Activated CD8-positive, alpha-beta memory T cell treated with anti-CD3 and anti-CD28 coated beads, Interleukin-2, amount 50 U/mL, for 1 hour (primary cell): ENCODE measurements at regions not wholly inside any gene's neighbourhood (a gene's known extent, or its start where the extent isn't known, plus 50 kb on each side); places are given as distances from the start of the nearest gene placed in this dataset.

Experiments used
- DNase-seq: peaks from one replicate; pipeline ENCODE4 v3.0.0-alpha.2; 2020; ENCODE audit errors: extremely low read depth

- no peak for DNase-seq
These were observed 50.8 kb upstream of the TSHZ2 start for GRCh38 chr20:52921340-52921739.

- no peak for DNase-seq
These were observed 53.8 kb upstream of the TSHZ2 start for GRCh38 chr20:52918311-52918710.

DNA sequence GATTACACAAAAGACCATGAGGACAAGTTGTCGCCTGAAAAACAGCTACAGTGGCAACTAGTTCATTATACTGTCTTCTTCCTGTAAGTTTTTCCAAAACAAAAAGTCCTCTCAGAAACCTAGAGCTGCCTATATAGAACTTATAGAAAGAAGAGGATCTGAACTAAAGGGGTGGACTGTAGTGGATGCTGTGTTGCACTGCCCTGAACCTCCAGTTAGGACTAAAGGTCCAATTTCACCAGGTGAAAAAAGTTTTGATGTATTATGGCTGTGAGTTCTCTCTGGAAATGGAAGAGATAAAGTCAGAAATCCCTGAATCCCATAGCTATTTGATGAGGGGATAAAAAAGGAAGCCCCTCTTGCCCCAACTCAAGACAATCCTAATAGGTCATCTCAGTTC lies 56.6 kb upstream of the TSHZ2 start:
- no peak for DNase-seq

GRCh38 chr20:52914870-52915269 lies 57.3 kb upstream of the TSHZ2 start:
- no peak for DNase-seq

DNA sequence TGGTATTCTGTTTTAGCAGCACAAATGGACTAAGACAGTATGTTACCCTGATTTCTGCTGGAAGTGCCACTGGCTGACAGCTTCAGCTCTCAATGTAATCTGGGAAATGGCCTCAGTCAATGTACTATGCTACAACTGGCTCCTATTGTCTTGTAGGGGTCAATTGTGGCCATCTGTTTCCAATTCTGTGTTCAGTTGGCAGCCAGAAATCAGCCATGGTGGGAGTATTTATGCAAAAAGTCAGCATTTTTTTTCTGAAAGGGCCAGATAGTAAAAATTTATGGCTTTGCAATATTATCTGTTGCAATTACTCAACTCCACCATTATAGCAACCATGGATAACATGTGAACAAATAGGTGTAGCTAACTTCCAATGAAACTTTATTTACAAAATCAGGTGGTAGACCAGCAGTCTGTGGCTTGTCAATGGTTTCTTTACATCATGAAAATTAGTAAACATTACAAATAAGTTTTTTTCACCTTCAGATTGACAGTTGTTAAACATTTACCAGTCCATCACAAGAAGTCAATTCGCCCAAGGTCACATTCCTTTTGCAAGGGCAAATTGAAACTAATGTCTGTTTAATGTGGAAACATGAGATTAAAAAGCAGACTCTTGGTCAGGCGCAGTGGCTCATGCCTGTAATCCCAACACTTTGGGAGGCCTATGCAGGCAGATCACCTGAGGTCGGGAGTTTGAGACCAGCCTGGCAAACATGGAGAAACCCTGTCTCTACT lies 58.3 kb upstream of the TSHZ2 start:
- DNase-seq: no peak

DNA sequence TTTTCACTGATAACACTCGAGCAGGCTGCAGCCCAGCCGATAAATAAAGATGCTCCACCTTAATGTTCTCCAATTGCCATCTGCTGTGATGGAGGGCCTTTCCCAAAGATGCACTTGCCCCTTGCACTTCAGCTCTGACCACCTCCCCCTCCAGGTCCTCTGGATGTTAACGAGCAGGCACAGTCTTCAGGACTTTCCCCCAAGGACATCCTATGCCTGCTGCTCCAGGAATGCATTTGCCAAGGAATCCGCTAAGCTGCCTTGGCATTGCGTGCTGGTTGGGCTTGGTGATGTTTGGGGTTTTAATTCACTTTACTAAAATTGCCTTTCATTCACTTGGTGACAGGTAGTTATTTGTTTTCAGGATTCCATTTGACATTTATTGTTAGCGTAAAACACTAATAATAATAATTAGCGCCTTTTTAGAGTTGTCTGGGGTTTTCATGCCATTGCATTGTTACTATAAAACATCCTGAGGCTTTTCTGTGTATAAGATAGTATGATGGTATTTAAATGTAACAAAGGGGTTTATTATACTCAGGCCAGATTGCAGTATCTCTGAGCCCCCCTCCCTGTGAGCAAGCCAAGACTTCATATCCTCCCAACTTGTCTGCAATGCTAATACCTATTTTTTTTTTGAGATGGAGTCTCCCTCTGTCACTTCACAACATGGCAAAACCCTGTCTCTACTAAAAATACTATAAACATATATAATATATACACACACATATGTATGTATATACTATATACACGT lies 66.7 kb upstream of the TSHZ2 start:
- DNase-seq: no peak

GRCh38 chr20:52904837-52905236 lies 67.3 kb upstream of the TSHZ2 start:
- DNase-seq: no peak

- DNase-seq: no peak
These were observed 73.0 kb upstream of the TSHZ2 start for GRCh38 chr20:52899041-52899608.

DNA sequence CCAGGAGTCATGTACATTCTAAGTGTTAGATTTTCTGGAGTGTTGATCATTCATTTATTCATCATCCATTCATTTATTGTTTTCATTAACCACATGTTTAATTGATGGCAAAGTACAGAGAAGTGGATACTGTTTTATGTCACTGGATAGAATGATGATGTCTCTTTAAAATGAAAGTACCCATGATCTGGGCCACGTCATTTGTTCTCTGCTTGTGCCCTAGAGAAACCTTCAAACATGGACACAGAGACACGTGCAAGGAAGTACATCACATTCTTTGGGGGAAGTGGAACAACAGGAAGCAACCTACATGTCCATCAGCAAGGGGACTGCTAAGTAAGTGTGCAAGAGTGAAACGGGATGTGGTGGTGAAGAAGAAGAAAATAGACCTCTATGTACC lies 75.8 kb upstream of the TSHZ2 start:
- DNase-seq: no peak

GRCh38 chr20:52895701-52896100 lies 76.5 kb upstream of the TSHZ2 start:
- no peak for DNase-seq

DNA sequence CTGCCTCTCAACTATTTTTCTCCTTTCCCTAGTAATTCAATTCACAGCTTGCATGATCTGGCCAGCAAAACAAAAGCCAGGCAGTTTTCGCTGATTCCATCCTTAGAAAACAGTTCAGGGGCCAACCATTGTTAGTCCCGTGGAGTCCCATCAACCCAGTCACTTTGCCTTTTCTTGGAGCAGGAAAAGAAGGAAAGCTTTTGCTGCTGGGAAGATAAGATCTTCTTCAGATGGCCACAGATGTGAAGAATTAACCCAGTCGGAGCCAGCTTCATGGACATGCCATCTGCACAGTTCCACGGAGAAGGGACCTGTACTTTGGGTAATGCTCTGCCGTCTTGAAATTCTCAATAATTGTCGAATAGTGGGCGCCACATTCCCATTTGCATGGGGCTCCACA lies 76.9 kb upstream of the TSHZ2 start:
- DNase-seq: no peak

DNA sequence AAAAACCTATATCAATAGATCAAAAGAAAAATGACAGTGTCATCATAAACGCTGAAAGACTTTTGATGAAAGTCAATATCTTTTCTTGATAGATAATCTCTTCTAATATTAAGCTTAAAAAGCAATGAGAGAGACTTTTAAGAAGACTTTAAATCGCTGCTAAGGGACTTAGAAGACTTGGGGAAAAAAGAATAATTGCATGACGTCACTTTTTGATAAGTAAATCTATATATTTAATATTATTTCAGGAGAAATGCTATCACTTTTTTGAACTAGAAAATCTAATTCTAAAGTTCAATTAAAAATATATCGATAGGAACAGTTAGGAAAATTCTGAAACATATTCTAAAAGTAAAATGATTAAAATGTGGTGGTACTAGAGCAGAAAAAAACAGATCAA lies 78.7 kb upstream of the TSHZ2 start:
- DNase-seq: no peak

GRCh38 chr20:52892023-52892422 lies 80.1 kb upstream of the TSHZ2 start:
- no peak for DNase-seq

DNA sequence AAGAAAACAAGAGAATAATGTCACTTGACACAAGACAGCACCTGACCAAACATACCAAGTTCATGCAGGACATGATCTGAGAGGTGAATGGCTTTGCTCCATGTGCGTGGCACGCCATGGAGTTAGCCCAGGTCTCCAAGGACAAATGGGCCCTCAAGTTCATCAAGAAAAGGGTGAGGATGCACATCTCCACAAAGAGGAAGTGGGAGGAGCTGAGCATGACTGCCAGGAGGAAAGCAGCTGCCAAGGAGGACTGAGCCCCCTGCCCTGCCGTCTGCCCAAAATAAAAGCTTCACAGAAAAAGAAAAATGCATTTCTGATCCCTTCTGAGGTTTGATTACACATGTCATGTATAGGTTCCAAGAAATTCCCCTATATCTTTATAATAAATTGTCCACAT lies 82.0 kb upstream of the TSHZ2 start:
- no peak for DNase-seq

GRCh38 chr20:52889225-52889624 lies 82.9 kb upstream of the TSHZ2 start:
- no peak for DNase-seq

DNA sequence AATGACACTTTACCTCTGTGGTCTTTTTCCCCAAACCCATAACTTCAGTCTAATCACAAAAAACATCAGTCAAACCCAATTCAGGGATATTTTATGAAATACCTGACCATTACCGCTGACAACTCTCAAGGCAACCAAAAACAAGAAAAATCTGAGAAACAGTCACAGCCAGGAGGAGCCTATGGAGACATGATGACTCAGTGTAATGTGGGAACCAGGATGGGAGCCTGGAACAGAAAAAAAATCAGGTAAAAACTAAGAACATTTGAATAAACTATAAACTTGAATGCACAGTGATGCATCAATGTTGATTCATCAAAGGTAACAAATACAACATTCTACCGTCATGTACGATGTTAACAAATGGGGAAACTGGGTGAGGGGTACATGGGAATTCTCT lies 84.1 kb upstream of the TSHZ2 start:
- DNase-seq: no peak

- no peak for DNase-seq
These were observed 91.2 kb upstream of the TSHZ2 start for GRCh38 chr20:52880997-52881396.

DNA sequence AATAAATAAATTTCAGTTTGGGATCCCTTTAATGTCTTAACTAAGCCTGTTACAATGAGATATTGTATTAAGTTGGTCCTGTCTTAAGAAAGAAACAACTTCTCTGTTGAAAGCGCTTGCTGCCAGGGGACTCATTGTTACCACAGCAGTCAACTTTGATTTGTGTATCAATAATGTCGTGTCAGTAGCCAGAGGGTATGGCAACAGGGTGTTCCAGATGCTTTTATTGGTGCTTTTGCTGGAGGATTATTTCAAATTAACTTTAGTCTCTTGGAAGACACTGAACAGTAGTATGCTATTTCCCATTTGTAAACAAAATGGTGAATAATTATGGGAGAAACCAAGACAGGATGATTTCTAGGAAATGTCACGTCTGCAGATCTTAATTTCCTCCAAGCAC lies 91.9 kb upstream of the TSHZ2 start:
- no peak for DNase-seq

DNA sequence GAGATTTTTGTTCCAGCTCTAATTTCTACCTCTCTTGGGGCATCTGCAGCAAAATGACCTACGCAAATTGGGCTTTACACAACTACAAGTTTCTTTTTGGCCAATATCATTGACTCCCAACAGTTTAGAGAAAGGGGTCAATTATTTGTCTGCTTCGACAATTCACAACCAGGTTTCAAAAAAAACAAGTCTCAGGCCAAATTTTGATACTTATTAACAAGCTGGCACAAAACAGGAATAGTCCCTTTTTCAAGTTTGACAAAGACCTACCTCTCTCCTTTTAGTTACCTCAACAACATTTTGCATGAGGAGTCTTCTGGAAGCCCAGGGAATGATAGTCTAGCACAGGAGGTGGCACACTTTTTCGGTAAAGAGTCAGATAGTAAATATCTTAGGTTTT lies 97.9 kb upstream of the TSHZ2 start:
- DNase-seq: no peak

GRCh38 chr20:52869698-52870501 lies 102.3 kb upstream of the TSHZ2 start:
- no peak for DNase-seq

- DNase-seq: no peak
These were observed 102.9 kb upstream of the TSHZ2 start for GRCh38 chr20:52869276-52869675.

DNA sequence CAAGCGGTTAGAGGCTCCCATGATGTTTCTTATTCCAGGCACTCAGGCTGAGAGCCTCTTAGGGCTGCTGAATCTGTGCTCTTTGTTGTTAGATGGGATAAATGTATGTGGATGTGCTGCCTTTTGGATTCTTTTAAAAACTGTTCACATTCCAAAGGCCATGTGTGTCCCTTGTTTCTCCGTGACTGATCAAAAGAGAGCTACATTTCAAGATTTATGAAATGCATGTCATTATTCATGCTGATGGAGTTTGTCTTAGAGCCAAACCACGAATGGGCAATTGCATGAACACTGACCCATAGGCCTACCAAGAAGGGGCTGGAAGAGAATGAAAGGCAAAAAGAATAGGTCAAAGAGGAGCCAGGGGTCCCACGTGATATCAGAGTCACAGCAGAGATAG lies 104.9 kb upstream of the TSHZ2 start:
- DNase-seq: no peak
